A549 (cell line): ENCODE measurements at regions not wholly inside any gene's neighbourhood (a gene's known extent, or its start where the extent isn't known, plus 50 kb on each side); places are given as distances from the start of the nearest gene placed in this dataset.

ENCODE experiments used
- ATAC-seq, 2 experiments: fragments of 200-7000 bp in 1 of 2; fragments of >200 bp in 1 of 2; cut with Nextera tagmentation in 1 of 2; cut with Tn5 transposase in 1 of 2; 3 replicates each; pipeline versions ENCODE4 v1.8.0 to v1.9.1; 2018 to 2020; ENCODE audit warnings: mild to moderate bottlenecking in 1 of 2, moderate library complexity in 1 of 2
- CTCF ChIA-PET: fragments of 300-600 bp; sonication (Branson Sonifier 250); formaldehyde crosslinking; extraction: SDS; loops from one replicate; lab custom pipeline; 2021; ENCODE audit warnings: antibody characterized with exemption, inconsistent platforms; lab: Yijun Ruan, JAX
- POLR2A ChIA-PET: fragments of 350-600 bp; formaldehyde crosslinking; extraction: SDS; loops from one replicate; lab custom pipeline; 2021; ENCODE audit warnings: antibody characterized with exemption, inconsistent platforms; lab: Yijun Ruan, JAX
- DNase-seq, 2 experiments: peaks; one replicate each; pipeline versions ENCODE4 v3.0.0 to v3.0.0-alpha.2; 2011 to 2016; ENCODE audit warnings: low read depth in 1 of 2, low spot score in 1 of 2
- FAIRE-seq: peaks from 2 replicates; lab custom pipeline; 2011; peaks lifted over from hg19 to GRCh38; lab: Jason Lieb, UNC
- H3K27ac ChIP-seq, 2 experiments: fragments of >200 bp; sonication (Bioruptor Twin); formaldehyde crosslinking; 3 replicates each; pipeline ENCODE4 v1.5.1; 2016 to 2017
- H3K4me1 ChIP-seq: fragments of >200 bp; sonication (Bioruptor Twin); formaldehyde crosslinking; 3 replicates; pipeline ENCODE4 v1.6.1; 2016
- H3K4me2 ChIP-seq: fragments of >200 bp; sonication (Bioruptor Twin); formaldehyde crosslinking; 3 replicates; pipeline ENCODE4 v1.6.1; 2016
- H3K4me3 ChIP-seq: fragments of >200 bp; sonication (Bioruptor Twin); formaldehyde crosslinking; 3 replicates; pipeline ENCODE4 v1.5.1; 2016
- H3K9me3 ChIP-seq: fragments of >200 bp; sonication (Bioruptor Twin); formaldehyde crosslinking; 3 replicates; pipeline ENCODE4 v1.6.1; 2016
- CBX2 ChIP-seq: fragments of 200-600 bp; sonication (generic); IDR thresholded peaks from 2 replicates; pipeline ENCODE4 v1.6.1; 2016; ENCODE audit warnings: low read depth, mild to moderate bottlenecking, borderline replicate concordance
- CBX8 ChIP-seq: fragments of 200-600 bp; sonication (generic); IDR thresholded peaks from 2 replicates; pipeline ENCODE4 v1.6.1; 2016
- CEBPB ChIP-seq, 2 experiments: fragments of >200 bp in 1 of 2; sonication (Bioruptor Twin) in 1 of 2; formaldehyde crosslinking in 1 of 2; IDR thresholded peaks; 2 replicates each; pipeline ENCODE4 v1.6.1; 2012 to 2016
- EHF ChIP-seq: fragments of 250-450 bp; sonication (Bioruptor Pico); IDR thresholded peaks from 2 replicates; pipeline ENCODE4 v1.5.0; 2020; ENCODE audit warnings: mild to moderate bottlenecking
- EHMT2 ChIP-seq: fragments of 200-600 bp; sonication (generic); IDR thresholded peaks from 2 replicates; pipeline ENCODE4 v1.6.1; 2016; ENCODE audit warnings: antibody characterized with exemption, low read depth, mild to moderate bottlenecking, moderate library complexity
- FOSL2 ChIP-seq, 2 experiments: fragments of 450-650 bp in 1 of 2; fragments of >200 bp in 1 of 2; sonication (Bioruptor Twin) in 1 of 2; formaldehyde crosslinking; IDR thresholded peaks; 2 replicates each; pipeline versions ENCODE4 v1.5.0 to v1.6.1; 2016 to 2020; ENCODE audit warnings: mild to moderate bottlenecking in 1 of 2, moderate library complexity in 1 of 2
- FOXS1 ChIP-seq: fragments of 250-450 bp; sonication (Bioruptor Pico); IDR thresholded peaks from 2 replicates; pipeline ENCODE4 v1.5.0; 2020; ENCODE audit warnings: mild to moderate bottlenecking, moderate library complexity
- HDAC2 ChIP-seq: fragments of 200-600 bp; sonication (generic); IDR thresholded peaks from 2 replicates; pipeline ENCODE4 v1.6.1; 2016
- HEYL ChIP-seq: fragments of 250-450 bp; sonication (Bioruptor Pico); IDR thresholded peaks from 2 replicates; pipeline ENCODE4 v1.8.0; 2021; ENCODE audit warnings: mild to moderate bottlenecking, moderate library complexity
- HOXA7 ChIP-seq: fragments of 250-450 bp; sonication (Bioruptor Pico); IDR thresholded peaks from 2 replicates; pipeline ENCODE4 v1.5.0; 2020; ENCODE audit warnings: mild to moderate bottlenecking, moderate library complexity
- HOXB13 ChIP-seq: fragments of 250-450 bp; sonication (Bioruptor Pico); IDR thresholded peaks from 2 replicates; pipeline ENCODE4 v1.5.0; 2020; ENCODE audit warnings: low read depth, mild to moderate bottlenecking, moderate library complexity
- HOXB5 ChIP-seq: fragments of 250-450 bp; sonication (Bioruptor Pico); IDR thresholded peaks from 2 replicates; pipeline ENCODE4 v1.5.0; 2020; ENCODE audit warnings: mild to moderate bottlenecking, moderate library complexity
- JUNB ChIP-seq: fragments of >200 bp; sonication (Bioruptor Twin); formaldehyde crosslinking; IDR thresholded peaks from 2 replicates; pipeline ENCODE4 v1.6.1; 2016
- KDM1A ChIP-seq: fragments of 200-600 bp; sonication (generic); IDR thresholded peaks from 2 replicates; pipeline ENCODE4 v1.6.1; 2016; ENCODE audit warnings: low read depth, mild to moderate bottlenecking
- KDM5A ChIP-seq: fragments of 200-600 bp; sonication (generic); IDR thresholded peaks from 2 replicates; pipeline ENCODE4 v1.6.1; 2016; ENCODE audit warnings: antibody characterized with exemption, mild to moderate bottlenecking
- MAFK ChIP-seq: fragments of 450-650 bp; IDR thresholded peaks from 2 replicates; pipeline ENCODE4 v1.6.1; 2014; ENCODE audit not compliant: partially characterized antibody
- MAZ ChIP-seq: fragments of 150-350 bp; IDR thresholded peaks from 2 replicates; pipeline ENCODE4 v1.6.1; 2014; ENCODE audit warnings: antibody characterized with exemption, low read depth, low read length, borderline replicate concordance
- MYC ChIP-seq: IDR thresholded peaks from 2 replicates; pipeline ENCODE4 v1.6.1; 2012; ENCODE audit warnings: mild to moderate bottlenecking, inconsistent platforms, low read length, improper control_type of control experiment, borderline replicate concordance
- NFE2L2 ChIP-seq: fragments of 150-350 bp; conservative IDR thresholded peaks from 2 replicates; pipeline ENCODE4 v1.6.1; 2014; ENCODE audit warnings: low read length
- NPAS2 ChIP-seq: fragments of 250-450 bp; sonication (Bioruptor Pico); IDR thresholded peaks from 2 replicates; pipeline ENCODE4 v1.8.0; 2022; ENCODE audit warnings: mild to moderate bottlenecking, moderate library complexity, borderline replicate concordance
- RARB ChIP-seq: fragments of 250-450 bp; sonication (Bioruptor Pico); IDR thresholded peaks from 2 replicates; pipeline ENCODE4 v1.8.0; 2021; ENCODE audit warnings: mild to moderate bottlenecking, moderate library complexity
- RCOR1 ChIP-seq: fragments of 150-350 bp; IDR thresholded peaks from 2 replicates; pipeline ENCODE4 v1.6.1; 2014; ENCODE audit warnings: antibody characterized with exemption, low read length, low read depth
- SMC3 ChIP-seq: fragments of >200 bp; sonication (Bioruptor Twin); formaldehyde crosslinking; IDR thresholded peaks from 3 replicates; pipeline ENCODE4 v1.6.1; 2018; ENCODE audit warnings: inconsistent platforms
- SREBF2 ChIP-seq: fragments of 450-650 bp; IDR thresholded peaks from 2 replicates; pipeline ENCODE4 v1.6.1; 2014; ENCODE audit warnings: mild to moderate bottlenecking, moderate library complexity
- TP53 ChIP-seq: fragments of 250-450 bp; sonication (Bioruptor Pico); IDR thresholded peaks from 2 replicates; pipeline ENCODE4 v1.5.0; 2021; ENCODE audit warnings: mild to moderate bottlenecking, moderate library complexity
- ZC3H11A ChIP-seq: fragments of 450-650 bp; IDR thresholded peaks from 2 replicates; pipeline ENCODE4 v1.6.1; 2014; ENCODE audit warnings: antibody characterized with exemption, mild to moderate bottlenecking
- WGBS: methylation state at CpG from one replicate; pipeline ENCODE4 v1.1.6; 2017; ENCODE audit errors: missing lambda C conversion rate; 5-methylcytosine and 5-hydroxymethylcytosine counted together
- TF ChIP-seq, protein P1 (sequence below): fragments of 450-650 bp; IDR thresholded peaks from 2 replicates; pipeline ENCODE4 v1.6.1; 2014; ENCODE audit warnings: antibody characterized with exemption
- TF ChIP-seq, protein P2 (sequence below): fragments of >200 bp; sonication (Bioruptor Twin); formaldehyde crosslinking; IDR thresholded peaks from 2 replicates; pipeline ENCODE4 v1.6.1; 2016
- TF ChIP-seq, protein P3 (sequence below): IDR thresholded peaks from 2 replicates; pipeline ENCODE4 v1.6.1; 2012
- TF ChIP-seq, protein P4 (sequence below): fragments of 250-450 bp; sonication (Bioruptor Pico); IDR thresholded peaks from 2 replicates; pipeline ENCODE4 v1.5.0; 2021; ENCODE audit warnings: mild to moderate bottlenecking, moderate library complexity, borderline replicate concordance

DNA sequence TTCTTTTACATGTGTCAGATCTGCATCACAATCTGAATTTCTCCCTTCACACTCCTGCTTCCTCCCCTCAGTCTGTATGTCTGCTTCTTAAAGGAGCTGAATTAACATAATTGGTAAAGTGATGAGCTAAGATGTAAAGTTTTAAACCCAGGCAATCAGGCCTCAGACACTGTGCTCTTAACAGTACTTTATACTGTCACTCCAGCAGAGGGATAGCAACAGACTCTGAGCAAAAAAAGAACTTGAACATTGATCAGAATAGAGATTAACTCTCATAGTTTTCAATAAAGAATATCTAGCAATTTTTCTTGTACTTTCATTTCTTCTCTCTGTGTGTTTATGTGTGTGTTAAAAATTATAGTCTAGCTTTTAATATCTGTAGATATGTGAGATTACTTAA, 110.3 kb downstream of the DUSP10 start:
- ChIA-PET POLR2A (no interaction called here), CTCF (interaction anchor here (0.6 to 1.7 kb wide), 3 partner anchors 8 to 459 kb away, joined by 3 to 8 read pairs (median 4); no protein-coding TSS in a partner anchor)
- no peak for ATAC-seq

DNA sequence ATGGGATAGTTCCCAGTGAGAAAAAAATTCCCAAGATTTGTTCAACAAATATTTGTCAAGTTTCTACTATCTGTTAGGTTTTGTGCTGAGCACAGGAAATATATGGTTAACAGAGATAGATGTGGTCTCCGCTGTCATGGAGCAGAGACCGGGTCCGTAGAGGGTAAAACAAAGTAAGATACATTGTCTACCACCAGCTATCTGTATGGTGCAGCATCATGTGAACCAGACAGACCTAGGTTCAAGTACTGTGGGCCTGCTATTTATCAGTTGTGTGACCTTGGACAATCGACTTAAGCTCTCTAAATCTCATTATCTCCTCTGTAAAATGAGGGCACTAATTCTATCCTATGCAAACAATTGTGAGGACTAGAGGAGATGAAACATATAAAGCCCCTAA, 109.8 kb downstream of the DUSP10 start:
- DNase-seq (no peak), ATAC-seq (no peak), FAIRE-seq (no peak)
- WGBS: 64% methylated on average over 4 of the region's 4 CpGs
- no peak overlapping the region for H3K4me2 ChIP-seq
- no peaks in the 10 kb centered on the region for H3K4me1 ChIP-seq
- no peaks in the 10 kb centered on the region for H3K9me3 ChIP-seq
- no peak for TF ChIP-seq HDAC2
- TF ChIP-seq MAFK: no peak
- TF ChIP-seq NPAS2 (CRISPR knock-in tag): no peak
- no peak for TF ChIP-seq RARB (CRISPR knock-in tag)
- TF ChIP-seq HOXA7 (CRISPR knock-in tag): no peak
- no peak for TF ChIP-seq KDM1A
- TF ChIP-seq NFE2L2: no peak
- TF ChIP-seq ZC3H11A: no peak
- TF ChIP-seq, protein P1, sequence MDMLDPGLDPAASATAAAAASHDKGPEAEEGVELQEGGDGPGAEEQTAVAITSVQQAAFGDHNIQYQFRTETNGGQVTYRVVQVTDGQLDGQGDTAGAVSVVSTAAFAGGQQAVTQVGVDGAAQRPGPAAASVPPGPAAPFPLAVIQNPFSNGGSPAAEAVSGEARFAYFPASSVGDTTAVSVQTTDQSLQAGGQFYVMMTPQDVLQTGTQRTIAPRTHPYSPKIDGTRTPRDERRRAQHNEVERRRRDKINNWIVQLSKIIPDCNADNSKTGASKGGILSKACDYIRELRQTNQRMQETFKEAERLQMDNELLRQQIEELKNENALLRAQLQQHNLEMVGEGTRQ: no peak
- TF ChIP-seq CBX8: no peak
- TF ChIP-seq, protein P2, sequence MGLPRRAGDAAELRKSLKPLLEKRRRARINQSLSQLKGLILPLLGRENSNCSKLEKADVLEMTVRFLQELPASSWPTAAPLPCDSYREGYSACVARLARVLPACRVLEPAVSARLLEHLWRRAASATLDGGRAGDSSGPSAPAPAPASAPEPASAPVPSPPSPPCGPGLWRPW: no peak
- no peak for TF ChIP-seq TP53
- TF ChIP-seq, protein P3, sequence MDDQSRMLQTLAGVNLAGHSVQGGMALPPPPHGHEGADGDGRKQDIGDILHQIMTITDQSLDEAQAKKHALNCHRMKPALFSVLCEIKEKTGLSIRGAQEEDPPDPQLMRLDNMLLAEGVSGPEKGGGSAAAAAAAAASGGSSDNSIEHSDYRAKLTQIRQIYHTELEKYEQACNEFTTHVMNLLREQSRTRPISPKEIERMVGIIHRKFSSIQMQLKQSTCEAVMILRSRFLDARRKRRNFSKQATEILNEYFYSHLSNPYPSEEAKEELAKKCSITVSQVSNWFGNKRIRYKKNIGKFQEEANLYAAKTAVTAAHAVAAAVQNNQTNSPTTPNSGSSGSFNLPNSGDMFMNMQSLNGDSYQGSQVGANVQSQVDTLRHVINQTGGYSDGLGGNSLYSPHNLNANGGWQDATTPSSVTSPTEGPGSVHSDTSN: no peak
- no peak for TF ChIP-seq CBX2
- no peak for TF ChIP-seq FOSL2 (IDR thresholded peaks at IDR 0.05)
- no peak for TF ChIP-seq FOSL2 (CRISPR knock-in tag; IDR thresholded peaks at IDR 0.05)
- no peak for TF ChIP-seq KDM5A
- TF ChIP-seq SMC3: no peak
- TF ChIP-seq CEBPB (IDR thresholded peaks at IDR 0.05): no peak
- CTCF ChIA-PET: interaction anchor here (1.7 kb wide), 1 partner anchor 9 kb away, joined by 8 read pairs; no protein-coding TSS in a partner anchor
- H3K27ac ChIP-seq: no peak overlapping the region
- POLR2A ChIA-PET: no interaction called here
- H3K4me3 ChIP-seq: no peak overlapping the region

More for the DNA sequence above, 110.3 kb downstream of the DUSP10 start:
- Histone ChIP-seq H3K9me3 (no peaks in the 10 kb centered on the region), H3K4me1 (no peaks in the 10 kb centered on the region), H3K4me3 (no peak overlapping the region), H3K4me2 (no peak overlapping the region), H3K27ac (no peak overlapping the region)
- TF ChIP-seq RCOR1 (no peak), HOXB5 (no peak), EHMT2 (no peak), EHF (CRISPR knock-in tag) (no peak), HOXB13 (no peak), MAZ (no peak), MAFK (no peak), SREBF2 (no peak), HEYL (CRISPR knock-in tag) (no peak), JUNB (no peak), MYC (no peak), FOXS1 (no peak)
- TF ChIP-seq, protein P4, sequence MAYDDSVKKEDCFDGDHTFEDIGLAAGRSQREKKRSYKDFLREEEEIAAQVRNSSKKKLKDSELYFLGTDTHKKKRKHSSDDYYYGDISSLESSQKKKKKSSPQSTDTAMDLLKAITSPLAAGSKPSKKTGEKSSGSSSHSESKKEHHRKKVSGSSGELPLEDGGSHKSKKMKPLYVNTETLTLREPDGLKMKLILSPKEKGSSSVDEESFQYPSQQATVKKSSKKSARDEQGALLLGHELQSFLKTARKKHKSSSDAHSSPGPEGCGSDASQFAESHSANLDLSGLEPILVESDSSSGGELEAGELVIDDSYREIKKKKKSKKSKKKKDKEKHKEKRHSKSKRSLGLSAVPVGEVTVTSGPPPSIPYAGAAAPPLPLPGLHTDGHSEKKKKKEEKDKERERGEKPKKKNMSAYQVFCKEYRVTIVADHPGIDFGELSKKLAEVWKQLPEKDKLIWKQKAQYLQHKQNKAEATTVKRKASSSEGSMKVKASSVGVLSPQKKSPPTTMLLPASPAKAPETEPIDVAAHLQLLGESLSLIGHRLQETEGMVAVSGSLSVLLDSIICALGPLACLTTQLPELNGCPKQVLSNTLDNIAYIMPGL: no peak
- TF ChIP-seq, protein P2: no peak
- no peak for FAIRE-seq
- DNase-seq: no peak
